H1 (cell line): ENCODE measurements at regions not wholly inside any gene's neighbourhood (a gene's known extent, or its start where the extent isn't known, plus 50 kb on each side); places are given as distances from the start of the nearest gene placed in this dataset.

ENCODE experiments used
- CTCF ChIA-PET: fragments of 300-600 bp; sonication (Branson Sonifier 250); formaldehyde crosslinking; loops from one replicate; lab custom pipeline; 2021; ENCODE audit not compliant: partially characterized antibody; lab: Charles Lee
- POLR2A ChIA-PET: fragments of 300-600 bp; sonication (Branson Sonifier 250); formaldehyde crosslinking; loops from one replicate; lab custom pipeline; 2021; ENCODE audit warnings: inconsistent platforms; ENCODE audit not compliant: partially characterized antibody; lab: Charles Lee
- DNase-seq, 2 experiments: peaks; one replicate each; pipeline versions ENCODE4 v3.0.0 to v3.0.0-alpha.2; 2010 to 2022; ENCODE audit warnings: low spot score in 2 of 2, low read depth in 1 of 2, mixed read lengths in 1 of 2
- FAIRE-seq: peaks from 2 replicates; lab custom pipeline; 2011; peaks lifted over from hg19 to GRCh38; lab: Jason Lieb, UNC
- H2AFZ ChIP-seq: 2 replicates; pipeline ENCODE4 v1.8.1; 2012; ENCODE audit warnings: low read length, inconsistent platforms
- H2AK5ac ChIP-seq: 2 replicates; pipeline ENCODE4 v1.6.1; 2013; ENCODE audit warnings: low read depth, low read length
- H2BK120ac ChIP-seq: replicated peaks from 2 replicates; pipeline ENCODE3; 2013; ENCODE audit warnings: low read depth, low read length, inconsistent platforms
- H2BK12ac ChIP-seq: 2 replicates; pipeline ENCODE4 v1.6.1; 2013; ENCODE audit warnings: low read depth, low read length
- H2BK15ac ChIP-seq: 2 replicates; pipeline ENCODE4 v1.6.1; 2013; ENCODE audit warnings: low read length
- H2BK20ac ChIP-seq: 2 replicates; pipeline ENCODE4 v1.6.1; 2013; ENCODE audit warnings: low read length
- H2BK5ac ChIP-seq: 2 replicates; pipeline ENCODE4 v1.6.1; 2013; ENCODE audit warnings: low read depth, low read length
- H3K14ac ChIP-seq: 2 replicates; pipeline ENCODE4 v1.6.1; 2013; ENCODE audit warnings: inconsistent platforms; ENCODE audit not compliant: insufficient read length
- H3K18ac ChIP-seq: 2 replicates; pipeline ENCODE4 v1.6.1; 2013; ENCODE audit warnings: low read length; ENCODE audit errors: extremely low read depth
- H3K23ac ChIP-seq: 2 replicates; pipeline ENCODE4 v1.6.1; 2013; ENCODE audit warnings: inconsistent platforms; ENCODE audit not compliant: insufficient read length
- H3K23me2 ChIP-seq: 2 replicates; pipeline ENCODE4 v1.6.1; 2013; ENCODE audit warnings: low read depth, low read length
- H3K27ac ChIP-seq: 2 replicates; pipeline ENCODE4 v1.6.1; 2011; ENCODE audit warnings: low read depth, low read length, inconsistent platforms
- H3K27me3 ChIP-seq, 4 experiments: replicated peaks in 1 of 4; 1 replicate in 1 of 4; 2 replicates in 3 of 4; pipeline versions ENCODE4 v1.6.1 to v1.8.1; 2011 to 2013; ENCODE audit warnings: low read length in 3 of 4, mild to moderate bottlenecking in 3 of 4, inconsistent platforms in 2 of 4, mixed read lengths in 2 of 4, moderate library complexity in 1 of 4; ENCODE audit not compliant: control insufficient read depth in 3 of 4, insufficient read depth in 3 of 4; ENCODE audit errors: extremely low read depth in 1 of 4
- H3K36me3 ChIP-seq, 4 experiments: 2 replicates each; pipeline versions ENCODE4 v1.6.1 to v1.8.1; 2011 to 2013; ENCODE audit warnings: mild to moderate bottlenecking in 4 of 4, low read length in 3 of 4, moderate library complexity in 2 of 4, control low read depth in 1 of 4, inconsistent platforms in 1 of 4; ENCODE audit not compliant: insufficient read depth in 4 of 4, control insufficient read depth in 2 of 4
- H3K4ac ChIP-seq: replicated peaks from 2 replicates; pipeline ENCODE3; 2013; ENCODE audit warnings: low read length, low read depth, mixed read lengths, inconsistent platforms; ENCODE audit not compliant: insufficient read length
- H3K4me1 ChIP-seq, 4 experiments: replicated peaks in 1 of 4; 1 replicate in 1 of 4; 2 replicates in 3 of 4; pipeline versions ENCODE4 v1.6.1 to v1.8.1; 2011 to 2013; ENCODE audit warnings: low read length in 3 of 4, inconsistent platforms in 2 of 4, mixed read lengths in 1 of 4; ENCODE audit not compliant: insufficient read depth in 4 of 4, control insufficient read depth in 3 of 4
- H3K4me2 ChIP-seq, 2 experiments: 2 replicates each; pipeline versions ENCODE4 v1.6.1 to v1.8.1; 2011 to 2013; ENCODE audit warnings: low read depth in 2 of 2, low read length in 2 of 2, control low read depth in 1 of 2, inconsistent platforms in 1 of 2, mild to moderate bottlenecking in 1 of 2; ENCODE audit not compliant: insufficient read depth in 1 of 2
- H3K4me3 ChIP-seq, 4 experiments: fragments of 200-600, 300-600 bp in 1 of 4; sonication (generic), shearing (Covaris generic), sonication (Bioruptor Twin) in 1 of 4; 2 replicates each; pipeline versions ENCODE4 v1.5.1 to v1.8.1; 2011 to 2016; ENCODE audit warnings: low read length in 4 of 4, low read depth in 3 of 4, control low read depth in 2 of 4, inconsistent platforms in 2 of 4, mild to moderate bottlenecking in 2 of 4, mixed read lengths in 1 of 4, moderate library complexity in 1 of 4; ENCODE audit not compliant: insufficient read depth in 2 of 4; ENCODE audit errors: extremely low read depth in 1 of 4
- H3K56ac ChIP-seq: replicated peaks from 2 replicates; pipeline ENCODE3; 2013; ENCODE audit warnings: low read depth, mild to moderate bottlenecking, mixed read lengths, low read length, inconsistent platforms; ENCODE audit not compliant: insufficient read length
- H3K79me1 ChIP-seq: 2 replicates; pipeline ENCODE4 v1.6.1; 2013; ENCODE audit warnings: low read depth, low read length, control low read depth
- H3K79me2 ChIP-seq, 2 experiments: 2 replicates each; pipeline versions ENCODE4 v1.6.1 to v1.8.1; 2012 to 2013; ENCODE audit warnings: low read length in 2 of 2, mild to moderate bottlenecking in 2 of 2, inconsistent platforms in 1 of 2; ENCODE audit not compliant: insufficient read depth in 2 of 2, control insufficient read depth in 1 of 2
- H3K9ac ChIP-seq, 4 experiments: replicated peaks in 1 of 4; 1 replicate in 1 of 4; 2 replicates in 3 of 4; pipeline versions ENCODE4 v1.6.1 to v1.8.1; 2011 to 2013; ENCODE audit warnings: low read depth in 3 of 4, low read length in 3 of 4, control low read depth in 2 of 4, mild to moderate bottlenecking in 2 of 4, moderate library complexity in 2 of 4, inconsistent platforms in 1 of 4; ENCODE audit errors: extremely low read depth in 1 of 4
- H3K9me3 ChIP-seq, 2 experiments: 2 replicates each; pipeline versions ENCODE4 v1.6.1 to v1.8.1; 2012 to 2013; ENCODE audit warnings: mild to moderate bottlenecking in 2 of 2, moderate library complexity in 2 of 2, control low read depth in 1 of 2, inconsistent platforms in 1 of 2, low read depth in 1 of 2, low read length in 1 of 2, mixed read lengths in 1 of 2; ENCODE audit not compliant: insufficient read depth in 2 of 2
- H4K20me1 ChIP-seq, 2 experiments: replicated peaks in 1 of 2; 2 replicates each; pipeline versions ENCODE3 to v1.8.1; 2011 to 2013; ENCODE audit warnings: inconsistent platforms in 2 of 2, low read length in 2 of 2, mild to moderate bottlenecking in 1 of 2; ENCODE audit not compliant: insufficient read depth in 2 of 2, control insufficient read depth in 1 of 2
- H4K5ac ChIP-seq: 2 replicates; pipeline ENCODE4 v1.6.1; 2013; ENCODE audit warnings: low read length, low read depth, mixed read lengths, inconsistent platforms; ENCODE audit not compliant: insufficient read length
- H4K8ac ChIP-seq: 2 replicates; pipeline ENCODE4 v1.8.0; 2013; ENCODE audit warnings: mild to moderate bottlenecking, moderate library complexity, low read length, inconsistent platforms; ENCODE audit not compliant: insufficient read depth; ENCODE audit errors: extremely low read depth
- H4K91ac ChIP-seq: replicated peaks from 2 replicates; pipeline ENCODE3; 2013; ENCODE audit warnings: low read length, mixed read lengths, inconsistent platforms; ENCODE audit not compliant: insufficient read length
- BACH1 ChIP-seq: IDR thresholded peaks from 2 replicates; pipeline ENCODE4 v1.6.1; 2012; ENCODE audit warnings: low read length, improper control_type of control experiment
- BCL11A ChIP-seq, 2 experiments: IDR thresholded peaks; one replicate each; pipeline ENCODE4 v1.6.1; 2011; ENCODE audit warnings: low read depth in 2 of 2, low read length in 2 of 2, mild to moderate bottlenecking in 2 of 2
- BRCA1 ChIP-seq: IDR thresholded peaks from 2 replicates; pipeline ENCODE4 v1.6.1; 2012; ENCODE audit warnings: low read depth, low read length, improper control_type of control experiment
- CBX8 ChIP-seq: fragments of 300-800, 300-1000 bp; sonication (generic); IDR thresholded peaks from 2 replicates; pipeline ENCODE4 v1.7.1; 2016; ENCODE audit warnings: low read depth, low read length, borderline replicate concordance
- CTCF ChIP-seq, 3 experiments: IDR thresholded peaks; 1 replicate in 2 of 3; 2 replicates in 1 of 3; pipeline versions ENCODE4 v1.5.1 to v1.6.1; 2011; ENCODE audit warnings: low read length in 3 of 3, mild to moderate bottlenecking in 3 of 3, inconsistent platforms in 2 of 3, low read depth in 1 of 3, moderate library complexity in 1 of 3; ENCODE audit not compliant: insufficient read depth in 1 of 3; ENCODE audit errors: control extremely low read depth in 1 of 3
- PHF8 ChIP-seq: fragments of 200-600 bp; sonication (generic); conservative IDR thresholded peaks from 2 replicates; pipeline ENCODE4 v1.7.1; 2012; ENCODE audit warnings: low read depth, mild to moderate bottlenecking, inconsistent platforms, low read length, moderate library complexity
- RXRA ChIP-seq: IDR thresholded peaks from 2 replicates; pipeline ENCODE4 v1.6.1; 2011; ENCODE audit warnings: low read depth, mild to moderate bottlenecking, low read length, moderate library complexity; ENCODE audit not compliant: insufficient read depth
- SIN3A ChIP-seq, 2 experiments: IDR thresholded peaks in 1 of 2; conservative IDR thresholded peaks in 1 of 2; 2 replicates each; pipeline ENCODE4 v1.6.1; 2011 to 2012; ENCODE audit warnings: low read length in 2 of 2, improper control_type of control experiment in 1 of 2, low read depth in 1 of 2, mild to moderate bottlenecking in 1 of 2
- SIRT6 ChIP-seq: IDR thresholded peaks from one replicate; pipeline ENCODE4 v1.7.1; 2012; ENCODE audit warnings: low read length, inconsistent platforms
- SP4 ChIP-seq: IDR thresholded peaks from 2 replicates; pipeline ENCODE4 v1.6.1; 2012; ENCODE audit warnings: low read length, inconsistent platforms
- TBP ChIP-seq: IDR thresholded peaks from 2 replicates; pipeline ENCODE4 v1.6.1; 2011; ENCODE audit warnings: low read depth, low read length, improper control_type of control experiment
- TEAD4 ChIP-seq: IDR thresholded peaks from 2 replicates; pipeline ENCODE4 v1.6.1; 2012; ENCODE audit warnings: low read depth, low read length, inconsistent platforms, mixed read lengths
- WGBS, 2 experiments: shearing (Covaris generic) in 1 of 2; methylation state at CpG; one replicate each; pipeline versions ENCODE4 v1.1.6 to v1.1.7; 2013 to 2015; ENCODE audit warnings: low lambda C conversion rate in 2 of 2, mixed read lengths in 2 of 2, inconsistent platforms in 1 of 2, low coverage in 1 of 2, missing lambda C conversion rate in 1 of 2; ENCODE audit not compliant: insufficient replicate concordance in 2 of 2, insufficient coverage in 1 of 2, insufficient read length in 1 of 2; ENCODE audit errors: extremely low coverage in 1 of 2, missing lambda C conversion rate in 1 of 2; 5-methylcytosine and 5-hydroxymethylcytosine counted together
- TF ChIP-seq, protein P1 (sequence below): IDR thresholded peaks from 2 replicates; pipeline ENCODE4 v1.6.1; 2011; ENCODE audit warnings: low read depth, mild to moderate bottlenecking, low read length; ENCODE audit not compliant: insufficient read depth

- Histone ChIP-seq H3K4me1 (peaks cover 0 to 6% (median 2%) of the 10 kb centered on the region in 4 experiments; a peak in 3 of 7 replicates), H2BK20ac (no peak overlapping the region), H2BK120ac (no peak overlapping the region), H3K23me2 (no peaks in the 10 kb centered on the region), H3K14ac (no peak overlapping the region), H3K4ac (no peak overlapping the region), H3K4me3 (no peak overlapping the region), H4K20me1 (no peaks in the 10 kb centered on the region), H3K27me3 (no peaks in the 10 kb centered on the region), H3K36me3 (no peaks in the 10 kb centered on the region), H3K79me2 (no peaks in the 10 kb centered on the region), H3K56ac (no peak overlapping the region), H3K23ac (no peak overlapping the region), H3K9ac (no peak overlapping the region), H3K9me3 (no peaks in the 10 kb centered on the region), H2BK5ac (no peak overlapping the region), H3K4me2 (no peak overlapping the region), H3K18ac (no peak overlapping the region), H2AK5ac (no peak overlapping the region), H4K5ac (no peak overlapping the region), H2BK15ac (no peak overlapping the region), H2BK12ac (no peak overlapping the region), H3K79me1 (no peaks in the 10 kb centered on the region), H2AFZ (no peak overlapping the region), H4K8ac (no peak overlapping the region), H3K27ac (no peak overlapping the region), H4K91ac (no peak overlapping the region)
- WGBS, 2 experiments, result 92% methylated on average over 2 of the region's 2 CpGs; no CpG with 5 or more reads in 1 of the 2 experiments
- FAIRE-seq, result no peak
- DNase-seq, result no peak
- CTCF ChIA-PET, result no interaction called here
- POLR2A ChIA-PET, result no interaction called here
- TF ChIP-seq BRCA1 (no peak), PHF8 (no peak), CTCF (IDR thresholded peaks at IDR 0.05; ENCODE audit: control extremely low read depth in 1 of 3, insufficient read depth in 1 of 3, low read depth in 1 of 3, low read length in 3 of 3) (no peak), SIRT6 (no peak), BACH1 (no peak), SP4 (no peak), TBP (no peak), BCL11A (IDR thresholded peaks at IDR 0.05; ENCODE audit: low read depth in 2 of 2, low read length in 2 of 2) (no peak), SIN3A (conservative IDR thresholded peaks at IDR 0.05 in 1 of 2, IDR thresholded peaks at IDR 0.05 in 1 of 2; ENCODE audit: low read depth in 1 of 2, low read length in 2 of 2) (no peak), TEAD4 (no peak), CBX8 (no peak), RXRA (no peak)
- TF ChIP-seq, protein P1, sequence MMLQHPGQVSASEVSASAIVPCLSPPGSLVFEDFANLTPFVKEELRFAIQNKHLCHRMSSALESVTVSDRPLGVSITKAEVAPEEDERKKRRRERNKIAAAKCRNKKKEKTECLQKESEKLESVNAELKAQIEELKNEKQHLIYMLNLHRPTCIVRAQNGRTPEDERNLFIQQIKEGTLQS, result no peak
Observed at GRCh38 chr6:146919017-146919416, 285.2 kb upstream of the STXBP5 start.
